Activated CD4-positive, alpha-beta T cell treated with anti-CD3 and anti-CD28 coated beads, Interleukin-2, amount 10 ng/mL, durations not matched to agents 7 days and 5 days (primary cell): ENCODE measurements at regions not wholly inside any gene's neighbourhood (a gene's known extent, or its start where the extent isn't known, plus 50 kb on each side); places are given as distances from the start of the nearest gene placed in this dataset.

Experiments
- CTCF ChIA-PET: fragments of 350-600 bp; sonication (Branson Sonifier 250); formaldehyde crosslinking; loops from one replicate; lab custom pipeline; 2021; ENCODE audit warnings: antibody characterized with exemption; lab: Charles Lee
- POLR2A ChIA-PET: fragments of 350-600 bp; sonication (Branson Sonifier 250); formaldehyde crosslinking; loops from one replicate; lab custom pipeline; 2021; ENCODE audit warnings: antibody characterized with exemption; lab: Charles Lee
- DNase-seq: peaks from one replicate; pipeline ENCODE4 v3.0.0-alpha.2; 2020
- H3K27ac Mint-ChIP-seq: one replicate; pipeline ENCODE4 v1.8.0; 2021; ENCODE audit warnings: mild to moderate bottlenecking, moderate library complexity, mixed read lengths
- H3K27me3 Mint-ChIP-seq: one replicate; pipeline ENCODE4 v1.8.0; 2021; ENCODE audit warnings: mixed read lengths
- H3K36me3 Mint-ChIP-seq: one replicate; pipeline ENCODE4 v1.8.0; 2021; ENCODE audit warnings: low read depth, mixed read lengths
- H3K4me1 Mint-ChIP-seq: one replicate; pipeline ENCODE4 v1.8.0; 2021; ENCODE audit warnings: mixed read lengths
- H3K4me3 Mint-ChIP-seq: one replicate; pipeline ENCODE4 v1.8.0; 2021; ENCODE audit warnings: mild to moderate bottlenecking, moderate library complexity, mixed read lengths
- H3K9me3 Mint-ChIP-seq: one replicate; pipeline ENCODE4 v1.8.0; 2021; ENCODE audit warnings: mixed read lengths

GRCh38 chr1:43062527-43063095 lies 103.9 kb upstream of the SLC2A1 start:
- Mint-ChIP-seq H3K9me3 (no peaks in the 10 kb centered on the region), H3K4me3 (no peak overlapping the region), H3K4me1 (peaks cover 23% of the 10 kb centered on the region), H3K27me3 (peaks cover 3% of the 10 kb centered on the region), H3K36me3 (peaks cover 2% of the 10 kb centered on the region), H3K27ac (no peak overlapping the region)
- CTCF ChIA-PET: interaction anchor here (0.9 to 1.6 kb wide), 3 partner anchors 11 to 149 kb away, joined by 3 to 8 read pairs (median 4); no protein-coding TSS in a partner anchor
- POLR2A ChIA-PET: no interaction called here
- DNase-seq: no peak

- no peaks in the 10 kb centered on the region for H3K9me3 Mint-ChIP-seq
- DNase-seq: no peak
- H3K27ac Mint-ChIP-seq: no peak overlapping the region
- no peak overlapping the region for H3K4me3 Mint-ChIP-seq
- CTCF ChIA-PET: interaction anchor here (0.6 to 1.6 kb wide), 6 partner anchors 10 to 148 kb away, joined by 3 to 8 read pairs (median 3); no protein-coding TSS in a partner anchor
- H3K4me1 Mint-ChIP-seq: peaks cover 24% of the 10 kb centered on the region
- no peaks in the 10 kb centered on the region for H3K27me3 Mint-ChIP-seq
- POLR2A ChIA-PET: no interaction called here
- peaks cover 3% of the 10 kb centered on the region for H3K36me3 Mint-ChIP-seq
Measured at GRCh38 chr1:43061757-43062156, 103.1 kb upstream of the SLC2A1 start.

GRCh38 chr1:43059640-43060574 lies 101.2 kb upstream of the SLC2A1 start:
- Mint-ChIP-seq H3K27ac (no peak overlapping the region), H3K4me3 (no peak overlapping the region), H3K4me1 (peaks cover 24% of the 10 kb centered on the region), H3K9me3 (no peaks in the 10 kb centered on the region), H3K27me3 (no peaks in the 10 kb centered on the region), H3K36me3 (peaks cover 3% of the 10 kb centered on the region)
- POLR2A ChIA-PET: no interaction called here
- CTCF ChIA-PET: interaction anchor here (1.4 to 2.0 kb wide), 3 partner anchors 11 to 137 kb away, joined by 5 to 6 read pairs (median 5); no protein-coding TSS in a partner anchor
- no peak for DNase-seq

- H3K4me1 Mint-ChIP-seq: peaks cover 24% of the 10 kb centered on the region
- no peaks in the 10 kb centered on the region for H3K9me3 Mint-ChIP-seq
- POLR2A ChIA-PET: no interaction called here
- H3K27me3 Mint-ChIP-seq: no peaks in the 10 kb centered on the region
- no peak overlapping the region for H3K4me3 Mint-ChIP-seq
- peaks cover 3% of the 10 kb centered on the region for H3K36me3 Mint-ChIP-seq
- H3K27ac Mint-ChIP-seq: peak overlapping the region; percentile 16
- CTCF ChIA-PET: interaction anchor here (0.8 to 2.0 kb wide), 5 partner anchors 12 to 136 kb away, joined by 3 to 6 read pairs (median 5); no protein-coding TSS in a partner anchor
- peak; percentile 24 for DNase-seq
Measured at GRCh38 chr1:43058545-43059360, 100.1 kb upstream of the SLC2A1 start.

GRCh38 chr1:43058056-43058455 lies 99.4 kb upstream of the SLC2A1 start:
- no peak overlapping the region for H3K4me3 Mint-ChIP-seq

GRCh38 chr1:43057567-43057966 lies 98.9 kb upstream of the SLC2A1 start:
- ChIA-PET POLR2A (no interaction called here), CTCF (no interaction called here)
- Mint-ChIP-seq H3K27me3 (no peaks in the 10 kb centered on the region), H3K4me3 (no peak overlapping the region), H3K27ac (no peak overlapping the region), H3K4me1 (peaks cover 24% of the 10 kb centered on the region), H3K36me3 (peaks cover 3% of the 10 kb centered on the region), H3K9me3 (no peaks in the 10 kb centered on the region)
- no peak for DNase-seq

More at GRCh38 chr1:43058056-43058455, 99.4 kb upstream of the SLC2A1 start:
- Mint-ChIP-seq H3K27me3 (no peaks in the 10 kb centered on the region), H3K4me1 (peaks cover 24% of the 10 kb centered on the region), H3K36me3 (peaks cover 3% of the 10 kb centered on the region), H3K27ac (peak overlapping the region; percentile 16), H3K9me3 (no peaks in the 10 kb centered on the region)
- ChIA-PET POLR2A (no interaction called here), CTCF (interaction anchor here (0.8 to 2.0 kb wide), 5 partner anchors 13 to 135 kb away, joined by 3 to 6 read pairs (median 5); no protein-coding TSS in a partner anchor)
- DNase-seq: no peak

GRCh38 chr1:43056981-43057391 lies 98.3 kb upstream of the SLC2A1 start:
- H3K4me1 Mint-ChIP-seq: peaks cover 24% of the 10 kb centered on the region
- H3K27me3 Mint-ChIP-seq: no peaks in the 10 kb centered on the region
- peaks cover 3% of the 10 kb centered on the region for H3K36me3 Mint-ChIP-seq
- no peak for DNase-seq
- no peak overlapping the region for H3K27ac Mint-ChIP-seq
- ChIA-PET POLR2A (no interaction called here), CTCF (no interaction called here)
- no peak overlapping the region for H3K4me3 Mint-ChIP-seq
- H3K9me3 Mint-ChIP-seq: no peaks in the 10 kb centered on the region

- Mint-ChIP-seq H3K36me3 (peaks cover 3% of the 10 kb centered on the region), H3K27ac (no peak overlapping the region), H3K4me1 (peaks cover 24% of the 10 kb centered on the region), H3K9me3 (no peaks in the 10 kb centered on the region), H3K4me3 (no peak overlapping the region), H3K27me3 (peaks cover 2% of the 10 kb centered on the region)
- ChIA-PET CTCF (no interaction called here), POLR2A (no interaction called here)
- no peak for DNase-seq
Measured at GRCh38 chr1:43056460-43056859, 97.8 kb upstream of the SLC2A1 start.

- H3K9me3 Mint-ChIP-seq: no peaks in the 10 kb centered on the region
- DNase-seq: no peak
- no peak overlapping the region for H3K4me3 Mint-ChIP-seq
- peaks cover 3% of the 10 kb centered on the region for H3K36me3 Mint-ChIP-seq
- POLR2A ChIA-PET: interaction anchor here (0.5 kb wide), 1 partner anchor 208 kb away, joined by 3 read pairs; no protein-coding TSS in a partner anchor
- peaks cover 24% of the 10 kb centered on the region for H3K4me1 Mint-ChIP-seq
- H3K27ac Mint-ChIP-seq: no peak overlapping the region
- CTCF ChIA-PET: no interaction called here
- peaks cover 6% of the 10 kb centered on the region for H3K27me3 Mint-ChIP-seq
Measured at GRCh38 chr1:43054961-43055360, 96.3 kb upstream of the SLC2A1 start.

GRCh38 chr1:43052786-43053439 lies 94.2 kb upstream of the SLC2A1 start:
- Mint-ChIP-seq H3K27ac (no peak overlapping the region), H3K36me3 (peaks cover 3% of the 10 kb centered on the region), H3K4me3 (no peak overlapping the region), H3K27me3 (peaks cover 6% of the 10 kb centered on the region), H3K4me1 (peaks cover 12% of the 10 kb centered on the region), H3K9me3 (no peaks in the 10 kb centered on the region)
- DNase-seq: no peak
- ChIA-PET POLR2A (no interaction called here), CTCF (no interaction called here)

GRCh38 chr1:43052322-43052721 lies 93.7 kb upstream of the SLC2A1 start:
- POLR2A ChIA-PET: no interaction called here
- no peak overlapping the region for H3K4me3 Mint-ChIP-seq
- H3K36me3 Mint-ChIP-seq: no peaks in the 10 kb centered on the region
- peaks cover 6% of the 10 kb centered on the region for H3K27me3 Mint-ChIP-seq
- no peak for DNase-seq
- peaks cover 6% of the 10 kb centered on the region for H3K4me1 Mint-ChIP-seq
- CTCF ChIA-PET: no interaction called here
- no peak overlapping the region for H3K27ac Mint-ChIP-seq
- no peaks in the 10 kb centered on the region for H3K9me3 Mint-ChIP-seq

GRCh38 chr1:43049481-43049880 lies 90.8 kb upstream of the SLC2A1 start:
- H3K36me3 Mint-ChIP-seq: no peaks in the 10 kb centered on the region
- H3K9me3 Mint-ChIP-seq: no peaks in the 10 kb centered on the region
- peaks cover 6% of the 10 kb centered on the region for H3K4me1 Mint-ChIP-seq
- ChIA-PET POLR2A (no interaction called here), CTCF (interaction anchor here (0.8 to 1.7 kb wide), 4 partner anchors 12 to 135 kb away, joined by 3 to 4 read pairs (median 3); no protein-coding TSS in a partner anchor)
- DNase-seq: no peak
- no peak overlapping the region for H3K27ac Mint-ChIP-seq
- no peak overlapping the region for H3K4me3 Mint-ChIP-seq
- peaks cover 6% of the 10 kb centered on the region for H3K27me3 Mint-ChIP-seq
